ENCODE measurements at regions not wholly inside any gene's neighbourhood (a gene's known extent, or its start where the extent isn't known, plus 50 kb on each side); places are given as distances from the start of the nearest gene placed in this dataset.

DNA sequence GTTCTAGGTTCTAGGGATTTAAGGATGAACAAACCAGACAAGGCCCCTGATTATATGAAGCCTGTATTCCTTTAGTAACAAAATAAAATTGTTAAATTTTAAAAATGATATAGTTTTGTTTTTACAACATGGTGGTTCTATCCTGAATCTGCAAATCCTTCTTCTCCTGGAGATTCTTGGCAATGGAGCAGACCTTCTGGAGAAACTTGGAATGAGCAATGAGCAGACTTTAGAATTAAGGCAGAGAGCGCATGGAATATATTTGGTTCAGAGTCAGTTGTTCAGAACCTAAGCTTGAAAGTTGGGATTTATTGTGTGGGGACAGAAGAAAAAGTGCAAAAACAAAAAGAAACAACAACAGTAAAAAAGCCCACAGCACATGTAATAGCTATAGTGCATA is 381.1 kb downstream of the ADGRL2 start:
- Histone ChIP-seq H3K27me3 (ENCODE audit: insufficient read depth, poor library complexity, severe bottlenecking) (no peaks in the 10 kb centered on the region), H3K9me3 (ENCODE audit: severe bottlenecking) (no peaks in the 10 kb centered on the region), H3K27ac (ENCODE audit: poor library complexity, severe bottlenecking) (no peak overlapping the region), H3K4me3 (ENCODE audit: severe bottlenecking) (no peak overlapping the region), H3K4me1 (ENCODE audit: insufficient read depth, poor library complexity, severe bottlenecking) (no peaks in the 10 kb centered on the region), H3K36me3 (ENCODE audit: low read depth) (no peaks in the 10 kb centered on the region)
- no peak for TF ChIP-seq CTCF (IDR thresholded peaks at IDR 0.05; ENCODE audit: poor library complexity, severe bottlenecking)
- no peak for DNase-seq (ENCODE audit: low spot score)
- no peak for ATAC-seq (ENCODE audit: low read depth)

- no peaks in the 10 kb centered on the region for H3K36me3 ChIP-seq (ENCODE audit: low read depth)
- no peaks in the 10 kb centered on the region for H3K4me1 ChIP-seq (ENCODE audit: insufficient read depth, poor library complexity, severe bottlenecking)
- no peak for ATAC-seq (ENCODE audit: low read depth)
- H3K27me3 ChIP-seq (ENCODE audit: insufficient read depth, poor library complexity, severe bottlenecking): no peaks in the 10 kb centered on the region
- no peak for DNase-seq (ENCODE audit: low spot score)
- H3K27ac ChIP-seq (ENCODE audit: poor library complexity, severe bottlenecking): no peak overlapping the region
- H3K4me3 ChIP-seq (ENCODE audit: severe bottlenecking): no peak overlapping the region
- TF ChIP-seq CTCF (IDR thresholded peaks at IDR 0.05; ENCODE audit: poor library complexity, severe bottlenecking): no peak
- no peaks in the 10 kb centered on the region for H3K9me3 ChIP-seq (ENCODE audit: severe bottlenecking)
These were observed 378.4 kb downstream of the ADGRL2 start for GRCh38 chr1:82179131-82179530.

- no peak for DNase-seq (ENCODE audit: low spot score)
- TF ChIP-seq CTCF (IDR thresholded peaks at IDR 0.05; ENCODE audit: poor library complexity, severe bottlenecking): no peak
- Histone ChIP-seq H3K27ac (ENCODE audit: poor library complexity, severe bottlenecking) (no peak overlapping the region), H3K4me1 (ENCODE audit: insufficient read depth, poor library complexity, severe bottlenecking) (no peaks in the 10 kb centered on the region), H3K36me3 (ENCODE audit: low read depth) (no peaks in the 10 kb centered on the region), H3K9me3 (ENCODE audit: severe bottlenecking) (no peaks in the 10 kb centered on the region), H3K4me3 (ENCODE audit: severe bottlenecking) (no peak overlapping the region), H3K27me3 (ENCODE audit: insufficient read depth, poor library complexity, severe bottlenecking) (no peaks in the 10 kb centered on the region)
- no peak for ATAC-seq (ENCODE audit: low read depth)
These were observed 376.5 kb downstream of the ADGRL2 start for GRCh38 chr1:82177192-82177591.

GRCh38 chr1:82171955-82172354 is 371.2 kb downstream of the ADGRL2 start:
- ATAC-seq (ENCODE audit: low read depth) (no peak), DNase-seq (ENCODE audit: low spot score) (no peak)
- no peak overlapping the region for H3K4me3 ChIP-seq (ENCODE audit: severe bottlenecking)
- no peaks in the 10 kb centered on the region for H3K9me3 ChIP-seq (ENCODE audit: severe bottlenecking)
- no peak for TF ChIP-seq CTCF (IDR thresholded peaks at IDR 0.05; ENCODE audit: poor library complexity, severe bottlenecking)
- no peaks in the 10 kb centered on the region for H3K27me3 ChIP-seq (ENCODE audit: insufficient read depth, poor library complexity, severe bottlenecking)
- H3K36me3 ChIP-seq (ENCODE audit: low read depth): no peaks in the 10 kb centered on the region
- H3K4me1 ChIP-seq (ENCODE audit: insufficient read depth, poor library complexity, severe bottlenecking): no peaks in the 10 kb centered on the region
- H3K27ac ChIP-seq (ENCODE audit: poor library complexity, severe bottlenecking): no peak overlapping the region

DNA sequence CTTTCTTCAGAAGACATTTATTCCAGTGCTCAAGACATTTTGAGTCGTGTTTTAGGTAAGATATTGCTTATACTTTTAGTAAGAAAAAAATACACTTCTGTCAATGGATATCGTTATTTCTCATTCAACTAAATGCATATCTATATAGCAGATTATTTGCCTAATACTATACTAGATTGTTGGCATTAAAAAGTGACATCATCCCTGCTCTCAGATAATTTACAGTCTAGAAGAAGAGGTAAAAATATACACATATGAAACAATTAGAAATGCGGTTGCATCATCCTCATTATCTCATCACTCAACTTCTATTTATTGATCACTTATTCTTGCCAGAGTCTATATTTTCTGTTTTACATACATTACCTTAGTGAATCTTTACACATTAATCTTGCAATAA is 367.7 kb downstream of the ADGRL2 start:
- H3K27ac ChIP-seq (ENCODE audit: poor library complexity, severe bottlenecking): no peak overlapping the region

More for the DNA sequence above, 367.7 kb downstream of the ADGRL2 start:
- H3K36me3 ChIP-seq (ENCODE audit: low read depth): no peaks in the 10 kb centered on the region
- no peaks in the 10 kb centered on the region for H3K9me3 ChIP-seq (ENCODE audit: severe bottlenecking)
- no peaks in the 10 kb centered on the region for H3K4me1 ChIP-seq (ENCODE audit: insufficient read depth, poor library complexity, severe bottlenecking)
- no peak overlapping the region for H3K4me3 ChIP-seq (ENCODE audit: severe bottlenecking)
- ATAC-seq (ENCODE audit: low read depth): no peak
- no peak for DNase-seq (ENCODE audit: low spot score)
- TF ChIP-seq CTCF (IDR thresholded peaks at IDR 0.05; ENCODE audit: poor library complexity, severe bottlenecking): no peak
- no peaks in the 10 kb centered on the region for H3K27me3 ChIP-seq (ENCODE audit: insufficient read depth, poor library complexity, severe bottlenecking)
